Mammary epithelial cell (primary cell): ENCODE measurements at regions not wholly inside any gene's neighbourhood (a gene's known extent, or its start where the extent isn't known, plus 50 kb on each side); places are given as distances from the start of the nearest gene placed in this dataset.

Source experiments
- EZH2 ChIP-seq: IDR thresholded peaks from 2 replicates; pipeline ENCODE4 v1.6.1; 2012; ENCODE audit warnings: low read length, inconsistent platforms, borderline replicate concordance
- TF ChIP-seq, protein P1 (sequence below), 2 donors: IDR thresholded peaks in 1 of 2; conservative IDR thresholded peaks in 1 of 2; 2 replicates each; pipeline ENCODE4 v1.5.1; 2011 to 2012; ENCODE audit warnings: inconsistent platforms in 2 of 2, low read length in 2 of 2, mild to moderate bottlenecking in 2 of 2, control low read depth in 1 of 2, low read depth in 1 of 2; ENCODE audit not compliant: insufficient read depth in 1 of 2; ENCODE audit errors: extremely low read depth in 1 of 2

- TF ChIP-seq, protein P1, sequence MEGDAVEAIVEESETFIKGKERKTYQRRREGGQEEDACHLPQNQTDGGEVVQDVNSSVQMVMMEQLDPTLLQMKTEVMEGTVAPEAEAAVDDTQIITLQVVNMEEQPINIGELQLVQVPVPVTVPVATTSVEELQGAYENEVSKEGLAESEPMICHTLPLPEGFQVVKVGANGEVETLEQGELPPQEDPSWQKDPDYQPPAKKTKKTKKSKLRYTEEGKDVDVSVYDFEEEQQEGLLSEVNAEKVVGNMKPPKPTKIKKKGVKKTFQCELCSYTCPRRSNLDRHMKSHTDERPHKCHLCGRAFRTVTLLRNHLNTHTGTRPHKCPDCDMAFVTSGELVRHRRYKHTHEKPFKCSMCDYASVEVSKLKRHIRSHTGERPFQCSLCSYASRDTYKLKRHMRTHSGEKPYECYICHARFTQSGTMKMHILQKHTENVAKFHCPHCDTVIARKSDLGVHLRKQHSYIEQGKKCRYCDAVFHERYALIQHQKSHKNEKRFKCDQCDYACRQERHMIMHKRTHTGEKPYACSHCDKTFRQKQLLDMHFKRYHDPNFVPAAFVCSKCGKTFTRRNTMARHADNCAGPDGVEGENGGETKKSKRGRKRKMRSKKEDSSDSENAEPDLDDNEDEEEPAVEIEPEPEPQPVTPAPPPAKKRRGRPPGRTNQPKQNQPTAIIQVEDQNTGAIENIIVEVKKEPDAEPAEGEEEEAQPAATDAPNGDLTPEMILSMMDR (conservative IDR thresholded peaks at IDR 0.05 in 1 of 2, IDR thresholded peaks at IDR 0.05 in 1 of 2; ENCODE audit: extremely low read depth in 1 of 2, insufficient read depth in 1 of 2, low read depth in 1 of 2, low read length in 2 of 2) = no peak
- TF ChIP-seq EZH2 = no peak
Observed at GRCh38 chr3:77718311-77718710, 678.4 kb downstream of the ROBO2 start.
